ENCODE measurements at regions not wholly inside any gene's neighbourhood (a gene's known extent, or its start where the extent isn't known, plus 50 kb on each side); places are given as distances from the start of the nearest gene placed in this dataset.
A peak's percentile ranks its signal among the peaks of the same experiment; 100 is the strongest.

GRCh38 chr13:97142452-97142851 lies 79.7 kb upstream of the MBNL2 start:
- DNase-seq (no peak), ATAC-seq (ENCODE audit: low read depth) (no peak)
- Mint-ChIP-seq H3K27ac (no peak overlapping the region), H3K4me1 (peaks cover 9% of the 10 kb centered on the region), H3K4me3 (peak overlapping the region; percentile 57), H3K9me3 (ENCODE audit: insufficient read depth) (no peaks in the 10 kb centered on the region), H3K27me3 (peaks cover 46% of the 10 kb centered on the region)
- ChIA-PET POLR2A (no interaction called here), CTCF (interaction anchor here (2.2 kb wide), 1 partner anchor 33 kb away, joined by 12 read pairs; no protein-coding TSS in a partner anchor)
- TF ChIP-seq, protein P1, sequence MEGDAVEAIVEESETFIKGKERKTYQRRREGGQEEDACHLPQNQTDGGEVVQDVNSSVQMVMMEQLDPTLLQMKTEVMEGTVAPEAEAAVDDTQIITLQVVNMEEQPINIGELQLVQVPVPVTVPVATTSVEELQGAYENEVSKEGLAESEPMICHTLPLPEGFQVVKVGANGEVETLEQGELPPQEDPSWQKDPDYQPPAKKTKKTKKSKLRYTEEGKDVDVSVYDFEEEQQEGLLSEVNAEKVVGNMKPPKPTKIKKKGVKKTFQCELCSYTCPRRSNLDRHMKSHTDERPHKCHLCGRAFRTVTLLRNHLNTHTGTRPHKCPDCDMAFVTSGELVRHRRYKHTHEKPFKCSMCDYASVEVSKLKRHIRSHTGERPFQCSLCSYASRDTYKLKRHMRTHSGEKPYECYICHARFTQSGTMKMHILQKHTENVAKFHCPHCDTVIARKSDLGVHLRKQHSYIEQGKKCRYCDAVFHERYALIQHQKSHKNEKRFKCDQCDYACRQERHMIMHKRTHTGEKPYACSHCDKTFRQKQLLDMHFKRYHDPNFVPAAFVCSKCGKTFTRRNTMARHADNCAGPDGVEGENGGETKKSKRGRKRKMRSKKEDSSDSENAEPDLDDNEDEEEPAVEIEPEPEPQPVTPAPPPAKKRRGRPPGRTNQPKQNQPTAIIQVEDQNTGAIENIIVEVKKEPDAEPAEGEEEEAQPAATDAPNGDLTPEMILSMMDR (IDR thresholded peaks at IDR 0.05), result no peak
- TF ChIP-seq EZH2 (IDR thresholded peaks at IDR 0.05; ENCODE audit: borderline replicate concordance, insufficient read depth, low read depth, low read length, poor library complexity, severe bottlenecking), result no peak
- no peaks in the 10 kb centered on the region for H3K4me1 ChIP-seq (ENCODE audit: control insufficient read depth in 2 of 2, insufficient read depth in 2 of 2, low read length in 2 of 2)
- 74% methylated on average over 4 of the region's 8 CpGs for WGBS (ENCODE audit: insufficient coverage)
- H2AFZ ChIP-seq (ENCODE audit: insufficient read depth, low read depth, low read length, poor library complexity, severe bottlenecking), result no peak overlapping the region
- H3K9ac ChIP-seq (ENCODE audit: low read length), result no peak overlapping the region
- no peak overlapping the region for H3K4me2 ChIP-seq (replicated peaks; ENCODE audit: low read depth, low read length, poor library complexity, severe bottlenecking)
- H3K9me3 ChIP-seq (ENCODE audit: control extremely low read depth in 1 of 3, control insufficient read depth in 2 of 3, insufficient read depth in 1 of 3, low read length in 2 of 3), result no peaks in the 10 kb centered on the region
- H4K20me1 ChIP-seq (ENCODE audit: control insufficient read depth, insufficient read depth, low read length, poor library complexity, severe bottlenecking), result no peaks in the 10 kb centered on the region
- H3K79me2 ChIP-seq (ENCODE audit: control insufficient read depth, insufficient read depth, low read length), result no peaks in the 10 kb centered on the region
- H3K27ac ChIP-seq (ENCODE audit: low read length in 2 of 2), result no peak overlapping the region
- H3K4me3 ChIP-seq (ENCODE audit: control extremely low read depth in 1 of 5, extremely low read depth in 1 of 5, insufficient read depth in 1 of 5, low read depth in 2 of 5, low read length in 4 of 5), result no peak overlapping the region
- peaks cover 0 to 4% (median 0%) of the 10 kb centered on the region in 4 experiments for H3K27me3 ChIP-seq (replicated peaks in 1 of 4; ENCODE audit: control extremely low read depth in 1 of 4, control insufficient read depth in 3 of 4, insufficient read depth in 4 of 4, low read length in 3 of 4)
- intact Hi-C loops (cut with micrococcal nuclease), result no loop called here
- no peaks in the 10 kb centered on the region for H3K36me3 ChIP-seq (replicated peaks in 1 of 2; ENCODE audit: control extremely low read depth in 1 of 2, control insufficient read depth in 1 of 2, extremely low read depth in 1 of 2, insufficient read depth in 2 of 2, low read length in 1 of 2)

DNA sequence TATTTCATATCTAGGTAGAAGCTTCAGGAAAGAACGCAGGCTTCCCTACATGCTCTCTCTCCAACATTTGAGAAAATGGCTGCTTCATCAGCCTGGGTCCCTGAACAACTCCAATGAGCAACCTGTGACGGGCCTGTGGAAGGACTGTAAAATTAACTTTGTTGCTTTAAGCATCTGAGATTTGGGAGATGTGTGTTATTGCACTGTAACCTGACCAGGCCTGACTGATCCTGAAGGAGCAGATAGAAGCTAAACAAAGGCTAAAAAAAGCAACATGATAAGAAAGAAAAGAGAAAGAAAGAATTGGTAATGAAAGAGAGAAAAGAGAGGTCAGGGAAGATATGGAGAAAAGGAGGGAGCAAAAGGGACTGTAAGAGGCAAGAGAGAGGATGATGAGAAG lies 77.1 kb upstream of the MBNL2 start:
- Mint-ChIP-seq H3K4me3 (no peak overlapping the region), H3K4me1 (peaks cover 9% of the 10 kb centered on the region), H3K9me3 (ENCODE audit: insufficient read depth) (no peaks in the 10 kb centered on the region), H3K27me3 (peaks cover 56% of the 10 kb centered on the region), H3K27ac (no peak overlapping the region)
- Histone ChIP-seq H3K27ac (ENCODE audit: low read length in 2 of 2) (no peak overlapping the region), H3K4me2 (replicated peaks; ENCODE audit: low read depth, low read length, poor library complexity, severe bottlenecking) (no peak overlapping the region), H3K9ac (ENCODE audit: low read length) (no peak overlapping the region), H3K4me3 (ENCODE audit: control extremely low read depth in 1 of 5, extremely low read depth in 1 of 5, insufficient read depth in 1 of 5, low read depth in 2 of 5, low read length in 4 of 5) (no peak overlapping the region), H3K4me1 (ENCODE audit: control insufficient read depth in 2 of 2, insufficient read depth in 2 of 2, low read length in 2 of 2) (no peaks in the 10 kb centered on the region), H3K9me3 (ENCODE audit: control extremely low read depth in 1 of 3, control insufficient read depth in 2 of 3, insufficient read depth in 1 of 3, low read length in 2 of 3) (no peaks in the 10 kb centered on the region), H4K20me1 (ENCODE audit: control insufficient read depth, insufficient read depth, low read length, poor library complexity, severe bottlenecking) (no peaks in the 10 kb centered on the region), H2AFZ (ENCODE audit: insufficient read depth, low read depth, low read length, poor library complexity, severe bottlenecking) (no peak overlapping the region), H3K27me3 (replicated peaks in 1 of 4; ENCODE audit: control extremely low read depth in 1 of 4, control insufficient read depth in 3 of 4, insufficient read depth in 4 of 4, low read length in 3 of 4) (peaks cover 0 to 5% (median 3%) of the 10 kb centered on the region in 4 experiments), H3K79me2 (ENCODE audit: control insufficient read depth, insufficient read depth, low read length) (no peaks in the 10 kb centered on the region), H3K36me3 (replicated peaks in 1 of 2; ENCODE audit: control extremely low read depth in 1 of 2, control insufficient read depth in 1 of 2, extremely low read depth in 1 of 2, insufficient read depth in 2 of 2, low read length in 1 of 2) (no peaks in the 10 kb centered on the region)
- TF ChIP-seq, protein P1 (IDR thresholded peaks at IDR 0.05), result no peak
- TF ChIP-seq EZH2 (IDR thresholded peaks at IDR 0.05; ENCODE audit: borderline replicate concordance, insufficient read depth, low read depth, low read length, poor library complexity, severe bottlenecking), result no peak
- ATAC-seq (ENCODE audit: low read depth), result no peak
- ChIA-PET POLR2A (no interaction called here), CTCF (interaction anchor here (1.0 kb wide), 1 partner anchor 118 kb away, joined by 3 read pairs; no protein-coding TSS in a partner anchor)
- 100% methylated on average over 1 of the region's 2 CpGs for WGBS (ENCODE audit: insufficient coverage)
- no peak for DNase-seq
- intact Hi-C loops (cut with micrococcal nuclease), result no loop called here

Measured in B cell (primary cell).